SK-N-SH treated with all-trans-retinoic acid at 6 μM for 48 hours (cell line): ENCODE measurements at regions not wholly inside any gene's neighbourhood (a gene's known extent, or its start where the extent isn't known, plus 50 kb on each side); places are given as distances from the start of the nearest gene placed in this dataset.

ENCODE experiments used
- ATAC-seq: fragments of 200-7000 bp; cut with Tn5 transposase; 3 replicates; pipeline ENCODE4 v1.9.1; 2020; ENCODE audit warnings: mild to moderate bottlenecking, moderate library complexity
- ARNTL ChIP-seq: fragments of 450-650 bp; formaldehyde crosslinking; IDR thresholded peaks from 2 replicates; pipeline ENCODE4 v1.5.0; 2020; ENCODE audit warnings: low read depth, mild to moderate bottlenecking, moderate library complexity, borderline replicate concordance
- CSDC2 ChIP-seq: fragments of 250-450 bp; sonication (Bioruptor Pico); IDR thresholded peaks from 2 replicates; pipeline ENCODE4 v1.5.0; 2020; ENCODE audit warnings: mild to moderate bottlenecking, moderate library complexity
- ESRRG ChIP-seq: fragments of 250-450 bp; sonication (Bioruptor Pico); IDR thresholded peaks from 2 replicates; pipeline ENCODE4 v1.6.1; 2021; ENCODE audit warnings: mild to moderate bottlenecking
- ISL1 ChIP-seq: fragments of 250-450 bp; sonication (Bioruptor Pico); IDR thresholded peaks from 2 replicates; pipeline ENCODE4 v2.1.2; 2022; ENCODE audit warnings: mild to moderate bottlenecking, moderate library complexity
- OSR1 ChIP-seq: fragments of 250-450 bp; sonication (Bioruptor Pico); IDR thresholded peaks from 2 replicates; pipeline ENCODE4 v1.8.0; 2022; ENCODE audit warnings: moderate library complexity, mild to moderate bottlenecking, inconsistent platforms
- PPARA ChIP-seq: fragments of 250-450 bp; sonication (Bioruptor Pico); IDR thresholded peaks from 2 replicates; pipeline ENCODE4 v1.5.0; 2020; ENCODE audit warnings: mild to moderate bottlenecking, borderline replicate concordance
- RARB ChIP-seq: fragments of 250-450 bp; sonication (Bioruptor Pico); IDR thresholded peaks from 2 replicates; pipeline ENCODE4 v1.8.0; 2021; ENCODE audit warnings: mild to moderate bottlenecking, moderate library complexity
- SNAI2 ChIP-seq: fragments of 250-450 bp; sonication (Bioruptor Pico); IDR thresholded peaks from 2 replicates; pipeline ENCODE4 v1.5.0; 2020; ENCODE audit warnings: mild to moderate bottlenecking, moderate library complexity
- TOX ChIP-seq: fragments of 250-450 bp; sonication (Bioruptor Pico); IDR thresholded peaks from 2 replicates; pipeline ENCODE4 v1.8.0; 2021; ENCODE audit warnings: mild to moderate bottlenecking, moderate library complexity, borderline replicate concordance
- ZC3H10 ChIP-seq: fragments of 250-450 bp; sonication (Bioruptor Pico); IDR thresholded peaks from 2 replicates; pipeline ENCODE4 v1.5.1; 2021; ENCODE audit warnings: mild to moderate bottlenecking, moderate library complexity
- ZFP3 ChIP-seq: fragments of 250-450 bp; sonication (Bioruptor Pico); IDR thresholded peaks from 2 replicates; pipeline ENCODE4 v1.5.0; 2020; ENCODE audit warnings: mild to moderate bottlenecking, moderate library complexity
- ZFP30 ChIP-seq: fragments of 450-650 bp; formaldehyde crosslinking; IDR thresholded peaks from 2 replicates; pipeline ENCODE4 v1.5.0; 2022; ENCODE audit warnings: mild to moderate bottlenecking, moderate library complexity
- ZNF565 ChIP-seq: fragments of 450-650 bp; formaldehyde crosslinking; conservative IDR thresholded peaks from 2 replicates; pipeline ENCODE4 v1.5.0; 2020; ENCODE audit warnings: low read depth, mild to moderate bottlenecking, moderate library complexity
- ZNF70 ChIP-seq: fragments of 450-650 bp; formaldehyde crosslinking; IDR thresholded peaks from 2 replicates; pipeline ENCODE4 v1.5.0; 2020; ENCODE audit warnings: mild to moderate bottlenecking, moderate library complexity
- ZNF8 ChIP-seq: fragments of 450-650 bp; formaldehyde crosslinking; IDR thresholded peaks from 2 replicates; pipeline ENCODE4 v1.5.0; 2020; ENCODE audit warnings: mild to moderate bottlenecking, moderate library complexity
- TF ChIP-seq, protein P1 (sequence below): fragments of 250-450 bp; sonication (Bioruptor Pico); IDR thresholded peaks from 2 replicates; pipeline ENCODE4 v1.5.1; 2021; ENCODE audit warnings: mild to moderate bottlenecking, moderate library complexity
- TF ChIP-seq, protein P2 (sequence below): fragments of 250-450 bp; sonication (Bioruptor Pico); IDR thresholded peaks from 2 replicates; pipeline ENCODE4 v1.8.0; 2020; ENCODE audit warnings: mild to moderate bottlenecking, moderate library complexity, borderline replicate concordance
- TF ChIP-seq, protein P3 (sequence below): fragments of 250-450 bp; sonication (Bioruptor Pico); IDR thresholded peaks from 2 replicates; pipeline ENCODE4 v1.8.0; 2021; ENCODE audit warnings: low read depth, mild to moderate bottlenecking, moderate library complexity, borderline replicate concordance
- TF ChIP-seq, protein P4 (sequence below): fragments of 250-450 bp; sonication (Bioruptor Pico); IDR thresholded peaks from 2 replicates; pipeline ENCODE4 v1.5.1; 2020; ENCODE audit warnings: low read depth, mild to moderate bottlenecking, moderate library complexity
- TF ChIP-seq, protein P5 (sequence below): fragments of 250-450 bp; sonication (Bioruptor Pico); IDR thresholded peaks from 2 replicates; pipeline ENCODE4 v1.5.0; 2020; ENCODE audit warnings: mild to moderate bottlenecking, moderate library complexity

DNA sequence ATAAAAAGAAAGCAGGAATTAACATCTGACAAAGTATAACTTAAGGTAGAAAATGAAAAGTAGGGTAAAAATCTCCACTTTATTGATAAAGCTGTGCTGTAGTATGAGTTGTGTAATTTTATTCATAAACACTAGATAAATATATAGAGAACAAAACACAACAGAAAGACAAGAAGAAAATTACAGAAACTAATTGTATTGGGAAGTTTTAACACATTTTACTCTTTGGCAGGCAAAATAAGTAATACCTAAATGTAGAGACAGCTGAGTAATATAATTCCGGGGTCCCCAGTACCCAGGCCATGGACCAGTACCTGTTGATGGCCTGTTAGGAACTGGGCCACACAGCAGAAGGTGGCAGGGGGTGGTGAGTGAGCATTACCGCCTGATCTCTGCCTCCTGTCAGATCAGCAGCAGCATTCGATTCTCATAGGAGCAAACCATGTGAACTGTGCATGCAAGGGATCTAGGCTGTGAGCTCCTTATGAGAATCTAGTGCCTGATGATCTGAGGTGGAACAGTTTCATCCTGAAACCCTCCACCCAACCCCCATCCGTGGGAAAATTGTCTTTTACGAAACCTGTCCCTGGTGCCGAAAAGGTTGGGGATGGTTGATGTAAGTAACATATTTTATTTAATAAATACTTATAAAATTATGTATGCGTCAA lies 84.4 kb upstream of the ETV6 start (continued):
- TF ChIP-seq ZNF565 (CRISPR knock-in tag) (no peak), ARNTL (CRISPR knock-in tag) (no peak), SNAI2 (CRISPR knock-in tag) (no peak), ESRRG (CRISPR knock-in tag) (no peak), OSR1 (CRISPR knock-in tag) (no peak), RARB (CRISPR knock-in tag) (no peak), ISL1 (CRISPR knock-in tag) (no peak), ZC3H10 (CRISPR knock-in tag) (no peak)
- TF ChIP-seq, protein P1, sequence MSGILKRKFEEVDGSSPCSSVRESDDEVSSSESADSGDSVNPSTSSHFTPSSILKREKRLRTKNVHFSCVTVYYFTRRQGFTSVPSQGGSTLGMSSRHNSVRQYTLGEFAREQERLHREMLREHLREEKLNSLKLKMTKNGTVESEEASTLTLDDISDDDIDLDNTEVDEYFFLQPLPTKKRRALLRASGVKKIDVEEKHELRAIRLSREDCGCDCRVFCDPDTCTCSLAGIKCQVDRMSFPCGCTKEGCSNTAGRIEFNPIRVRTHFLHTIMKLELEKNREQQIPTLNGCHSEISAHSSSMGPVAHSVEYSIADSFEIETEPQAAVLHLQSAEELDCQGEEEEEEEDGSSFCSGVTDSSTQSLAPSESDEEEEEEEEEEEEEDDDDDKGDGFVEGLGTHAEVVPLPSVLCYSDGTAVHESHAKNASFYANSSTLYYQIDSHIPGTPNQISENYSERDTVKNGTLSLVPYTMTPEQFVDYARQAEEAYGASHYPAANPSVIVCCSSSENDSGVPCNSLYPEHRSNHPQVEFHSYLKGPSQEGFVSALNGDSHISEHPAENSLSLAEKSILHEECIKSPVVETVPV (CRISPR knock-in tag), result no peak

DNA sequence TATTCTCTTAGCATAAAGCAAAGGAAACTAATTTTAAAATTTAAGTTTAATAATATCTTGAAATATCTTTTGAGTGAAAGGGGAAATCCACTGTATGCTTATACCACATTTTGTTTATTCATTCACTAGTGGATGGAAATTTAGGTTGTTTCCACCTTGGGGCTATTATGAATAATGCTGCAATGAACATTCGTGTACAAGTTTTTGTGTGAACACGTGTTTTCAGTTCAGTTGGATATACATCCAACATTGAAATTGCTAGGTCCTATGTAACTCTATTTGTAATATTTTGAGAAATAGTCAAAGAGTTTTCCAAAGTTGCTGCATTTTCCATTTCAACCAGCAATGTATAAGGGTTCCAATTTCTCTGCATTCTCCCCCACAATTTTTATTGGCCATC lies 83.7 kb upstream of the ETV6 start:
- TF ChIP-seq, protein P2, sequence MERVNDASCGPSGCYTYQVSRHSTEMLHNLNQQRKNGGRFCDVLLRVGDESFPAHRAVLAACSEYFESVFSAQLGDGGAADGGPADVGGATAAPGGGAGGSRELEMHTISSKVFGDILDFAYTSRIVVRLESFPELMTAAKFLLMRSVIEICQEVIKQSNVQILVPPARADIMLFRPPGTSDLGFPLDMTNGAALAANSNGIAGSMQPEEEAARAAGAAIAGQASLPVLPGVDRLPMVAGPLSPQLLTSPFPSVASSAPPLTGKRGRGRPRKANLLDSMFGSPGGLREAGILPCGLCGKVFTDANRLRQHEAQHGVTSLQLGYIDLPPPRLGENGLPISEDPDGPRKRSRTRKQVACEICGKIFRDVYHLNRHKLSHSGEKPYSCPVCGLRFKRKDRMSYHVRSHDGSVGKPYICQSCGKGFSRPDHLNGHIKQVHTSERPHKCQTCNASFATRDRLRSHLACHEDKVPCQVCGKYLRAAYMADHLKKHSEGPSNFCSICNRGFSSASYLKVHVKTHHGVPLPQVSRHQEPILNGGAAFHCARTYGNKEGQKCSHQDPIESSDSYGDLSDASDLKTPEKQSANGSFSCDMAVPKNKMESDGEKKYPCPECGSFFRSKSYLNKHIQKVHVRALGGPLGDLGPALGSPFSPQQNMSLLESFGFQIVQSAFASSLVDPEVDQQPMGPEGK, result no peak
- TF ChIP-seq ZNF70, result no peak
- TF ChIP-seq CSDC2, result no peak
- no peak for TF ChIP-seq ZNF8
- no peak for TF ChIP-seq SNAI2 (CRISPR knock-in tag)
- TF ChIP-seq ZFP3 (CRISPR knock-in tag), result no peak
- no peak for TF ChIP-seq TOX
- TF ChIP-seq ISL1 (CRISPR knock-in tag), result no peak
- TF ChIP-seq ZNF565 (CRISPR knock-in tag), result no peak
- TF ChIP-seq, protein P3, sequence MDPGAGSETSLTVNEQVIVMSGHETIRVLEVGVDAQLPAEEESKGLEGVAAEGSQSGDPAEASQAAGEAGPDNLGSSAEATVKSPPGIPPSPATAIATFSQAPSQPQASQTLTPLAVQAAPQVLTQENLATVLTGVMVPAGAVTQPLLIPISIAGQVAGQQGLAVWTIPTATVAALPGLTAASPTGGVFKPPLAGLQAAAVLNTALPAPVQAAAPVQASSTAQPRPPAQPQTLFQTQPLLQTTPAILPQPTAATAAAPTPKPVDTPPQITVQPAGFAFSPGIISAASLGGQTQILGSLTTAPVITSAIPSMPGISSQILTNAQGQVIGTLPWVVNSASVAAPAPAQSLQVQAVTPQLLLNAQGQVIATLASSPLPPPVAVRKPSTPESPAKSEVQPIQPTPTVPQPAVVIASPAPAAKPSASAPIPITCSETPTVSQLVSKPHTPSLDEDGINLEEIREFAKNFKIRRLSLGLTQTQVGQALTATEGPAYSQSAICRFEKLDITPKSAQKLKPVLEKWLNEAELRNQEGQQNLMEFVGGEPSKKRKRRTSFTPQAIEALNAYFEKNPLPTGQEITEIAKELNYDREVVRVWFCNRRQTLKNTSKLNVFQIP (CRISPR knock-in tag), result no peak
- no peak for TF ChIP-seq PPARA (CRISPR knock-in tag)
- no peak for TF ChIP-seq OSR1 (CRISPR knock-in tag)
- TF ChIP-seq, protein P4, sequence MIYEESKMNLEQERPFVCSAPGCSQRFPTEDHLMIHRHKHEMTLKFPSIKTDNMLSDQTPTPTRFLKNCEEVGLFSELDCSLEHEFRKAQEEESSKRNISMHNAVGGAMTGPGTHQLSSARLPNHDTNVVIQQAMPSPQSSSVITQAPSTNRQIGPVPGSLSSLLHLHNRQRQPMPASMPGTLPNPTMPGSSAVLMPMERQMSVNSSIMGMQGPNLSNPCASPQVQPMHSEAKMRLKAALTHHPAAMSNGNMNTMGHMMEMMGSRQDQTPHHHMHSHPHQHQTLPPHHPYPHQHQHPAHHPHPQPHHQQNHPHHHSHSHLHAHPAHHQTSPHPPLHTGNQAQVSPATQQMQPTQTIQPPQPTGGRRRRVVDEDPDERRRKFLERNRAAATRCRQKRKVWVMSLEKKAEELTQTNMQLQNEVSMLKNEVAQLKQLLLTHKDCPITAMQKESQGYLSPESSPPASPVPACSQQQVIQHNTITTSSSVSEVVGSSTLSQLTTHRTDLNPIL (CRISPR knock-in tag), result no peak
- no peak for TF ChIP-seq ZFP30 (CRISPR knock-in tag)
- no peak for TF ChIP-seq ZC3H10 (CRISPR knock-in tag)
- no peak for ATAC-seq

DNA sequence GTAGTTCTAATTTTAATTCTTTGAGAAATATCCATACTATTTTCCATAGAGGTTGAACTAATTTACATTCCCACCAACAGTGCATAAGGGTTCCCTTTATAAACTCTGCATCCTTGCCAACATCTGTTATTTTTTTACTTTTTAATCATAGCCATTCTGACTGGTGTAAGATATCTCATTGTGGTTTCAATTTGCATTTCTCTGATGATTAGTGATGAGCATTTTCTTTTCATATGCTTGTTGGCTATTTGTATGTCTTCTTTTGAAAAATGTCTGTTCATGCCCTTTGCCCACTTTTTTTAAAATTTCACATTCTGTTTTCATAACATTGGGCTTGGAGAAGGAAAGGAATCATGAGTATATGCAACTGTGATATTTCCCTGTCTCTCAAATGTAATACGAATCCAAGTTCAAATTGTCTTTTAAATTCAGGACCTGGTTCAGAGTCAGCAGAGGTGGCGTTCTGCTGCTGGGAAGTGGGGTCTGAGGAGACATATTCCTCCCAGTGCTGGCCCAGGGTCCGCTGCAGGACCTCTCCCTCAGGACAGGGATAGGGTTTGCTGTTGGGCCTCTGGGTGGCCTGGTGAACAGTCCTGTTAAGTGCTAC lies 81.2 kb upstream of the ETV6 start:
- ATAC-seq, result no peak
- TF ChIP-seq ZFP3 (CRISPR knock-in tag) (no peak), ISL1 (CRISPR knock-in tag) (no peak), ZC3H10 (CRISPR knock-in tag) (no peak), OSR1 (CRISPR knock-in tag) (no peak), TOX (no peak)
- TF ChIP-seq, protein P4 (CRISPR knock-in tag), result no peak

DNA sequence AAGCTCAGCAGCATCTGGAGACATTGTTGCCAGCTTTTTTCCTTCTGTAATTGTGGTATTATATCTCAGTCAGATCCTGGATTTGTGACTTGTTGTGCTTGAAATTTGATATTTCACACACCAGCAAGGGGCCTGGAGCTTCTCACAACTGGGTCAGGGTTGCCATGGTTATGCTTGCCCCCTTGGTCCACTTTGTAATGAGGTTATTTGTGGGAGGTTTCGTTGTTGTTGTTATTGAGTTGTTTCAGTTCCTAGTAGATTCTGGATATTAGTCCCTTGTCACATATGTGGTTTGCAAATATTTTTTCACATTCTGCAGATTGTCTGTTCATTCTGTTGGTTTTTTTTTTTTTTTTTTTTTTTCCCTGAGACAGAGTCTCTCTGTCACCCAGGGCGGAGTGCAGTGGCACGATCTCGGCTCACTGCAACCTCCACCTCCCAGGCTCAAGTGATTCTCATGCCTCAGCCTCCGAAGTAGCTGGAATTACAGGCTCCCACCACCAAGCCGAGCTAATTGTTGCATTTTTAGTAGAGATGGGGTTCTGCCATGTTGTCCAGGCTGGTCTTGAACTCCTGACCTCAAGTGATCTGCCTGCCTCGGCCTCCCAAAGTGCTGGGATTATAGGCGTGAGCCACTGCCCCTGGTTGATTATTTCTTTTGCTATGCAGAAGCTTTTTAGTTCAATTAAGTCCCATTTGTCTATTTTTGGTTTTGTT lies 80.6 kb upstream of the ETV6 start:
- no peak for ATAC-seq
- TF ChIP-seq, protein P1 (CRISPR knock-in tag), result no peak
- no peak for TF ChIP-seq TOX
- TF ChIP-seq ESRRG (CRISPR knock-in tag), result no peak
- TF ChIP-seq, protein P5, sequence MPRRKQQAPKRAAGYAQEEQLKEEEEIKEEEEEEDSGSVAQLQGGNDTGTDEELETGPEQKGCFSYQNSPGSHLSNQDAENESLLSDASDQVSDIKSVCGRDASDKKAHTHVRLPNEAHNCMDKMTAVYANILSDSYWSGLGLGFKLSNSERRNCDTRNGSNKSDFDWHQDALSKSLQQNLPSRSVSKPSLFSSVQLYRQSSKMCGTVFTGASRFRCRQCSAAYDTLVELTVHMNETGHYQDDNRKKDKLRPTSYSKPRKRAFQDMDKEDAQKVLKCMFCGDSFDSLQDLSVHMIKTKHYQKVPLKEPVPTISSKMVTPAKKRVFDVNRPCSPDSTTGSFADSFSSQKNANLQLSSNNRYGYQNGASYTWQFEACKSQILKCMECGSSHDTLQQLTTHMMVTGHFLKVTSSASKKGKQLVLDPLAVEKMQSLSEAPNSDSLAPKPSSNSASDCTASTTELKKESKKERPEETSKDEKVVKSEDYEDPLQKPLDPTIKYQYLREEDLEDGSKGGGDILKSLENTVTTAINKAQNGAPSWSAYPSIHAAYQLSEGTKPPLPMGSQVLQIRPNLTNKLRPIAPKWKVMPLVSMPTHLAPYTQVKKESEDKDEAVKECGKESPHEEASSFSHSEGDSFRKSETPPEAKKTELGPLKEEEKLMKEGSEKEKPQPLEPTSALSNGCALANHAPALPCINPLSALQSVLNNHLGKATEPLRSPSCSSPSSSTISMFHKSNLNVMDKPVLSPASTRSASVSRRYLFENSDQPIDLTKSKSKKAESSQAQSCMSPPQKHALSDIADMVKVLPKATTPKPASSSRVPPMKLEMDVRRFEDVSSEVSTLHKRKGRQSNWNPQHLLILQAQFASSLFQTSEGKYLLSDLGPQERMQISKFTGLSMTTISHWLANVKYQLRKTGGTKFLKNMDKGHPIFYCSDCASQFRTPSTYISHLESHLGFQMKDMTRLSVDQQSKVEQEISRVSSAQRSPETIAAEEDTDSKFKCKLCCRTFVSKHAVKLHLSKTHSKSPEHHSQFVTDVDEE, result no peak
- no peak for TF ChIP-seq PPARA (CRISPR knock-in tag)
